Body of pancreas (tissue), 4 donors: ENCODE measurements at regions not wholly inside any gene's neighbourhood (a gene's known extent, or its start where the extent isn't known, plus 50 kb on each side); places are given as distances from the start of the nearest gene placed in this dataset.

Source experiments
- ATAC-seq: fragments of 150-250 bp; one replicate; pipeline ENCODE4 v1.9.1; 2016
- DNase-seq, 4 donors: peaks; one replicate each; pipeline ENCODE4 v3.0.0-alpha.2; 2019
- H3K27ac ChIP-seq, 4 donors: fragments of 200-600 bp; sonication (generic); 1 replicate in 3 of 4; 2 replicates in 1 of 4; pipeline versions ENCODE4 v1.5.1 to v1.6.1; 2016 to 2019; ENCODE audit warnings: mild to moderate bottlenecking in 1 of 4, mixed read lengths in 1 of 4, moderate library complexity in 1 of 4
- H3K27me3 ChIP-seq, 2 donors: fragments of 200-600 bp; sonication (generic); one replicate each; pipeline ENCODE4 v1.6.0; 2016; ENCODE audit warnings: mild to moderate bottlenecking in 1 of 2
- H3K36me3 ChIP-seq, 2 donors: fragments of 200-600 bp; sonication (generic); replicated peaks in 1 of 2; 2 replicates each; pipeline ENCODE4 v1.5.1; 2016; ENCODE audit warnings: low read depth in 2 of 2; ENCODE audit not compliant: insufficient read depth in 1 of 2
- H3K4me1 ChIP-seq: fragments of 200-600 bp; sonication (generic); one replicate; pipeline ENCODE4 v1.6.0; 2016
- H3K4me3 ChIP-seq, 2 donors: fragments of 200-600 bp; sonication (generic); 1 replicate in 1 of 2; 2 replicates in 1 of 2; pipeline ENCODE4 v1.5.1; 2016 to 2019
- H3K9me3 ChIP-seq, 3 donors: fragments of 200-600 bp; sonication (generic); 1 replicate in 2 of 3; 2 replicates in 1 of 3; pipeline ENCODE4 v1.5.1; 2016
- POLR2A ChIP-seq, 3 donors: fragments of 450-650 bp; IDR thresholded peaks; one replicate each; pipeline ENCODE4 v1.6.1; 2016; ENCODE audit warnings: antibody characterized with exemption in 3 of 3, mild to moderate bottlenecking in 2 of 3
- WGBS, 2 donors: methylation state at CpG; one replicate each; pipeline ENCODE4 v1.1.5; 2017; 5-methylcytosine and 5-hydroxymethylcytosine counted together
- intact Hi-C: fragments of 100-400 bp; cut with DNase I; formaldehyde crosslinking; loops from one replicate; pipeline ENCODE4 v1.15.1; 2023
- TF ChIP-seq, protein P1 (sequence below), 7 experiments: fragments of 450-650 bp in 4 of 7; fragments of 200-600 bp in 3 of 7; sonication (generic) in 3 of 7; IDR thresholded peaks; one replicate each; pipeline ENCODE4 v1.5.1; 2016 to 2019; ENCODE audit warnings: antibody characterized with exemption in 7 of 7

DNA sequence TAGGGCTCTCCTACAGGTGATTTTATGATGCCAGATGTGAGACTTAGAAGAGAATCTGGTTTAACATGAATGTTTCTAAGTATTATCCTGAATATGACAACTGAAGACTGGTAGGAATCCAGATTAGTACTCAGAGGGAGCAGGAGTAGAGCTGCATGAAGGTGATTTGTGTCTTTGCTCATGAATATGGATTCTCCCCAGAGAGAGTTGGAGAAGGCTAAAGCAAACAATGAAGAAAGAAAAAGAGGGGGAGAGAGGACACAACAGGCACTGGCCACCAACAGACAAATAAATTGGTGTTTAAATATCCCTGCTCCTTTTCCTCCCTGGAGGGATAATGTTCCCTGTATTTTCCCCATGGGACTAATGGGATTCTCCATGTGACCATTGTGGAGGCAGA, 427.0 kb upstream of the KLF12 start:
- intact Hi-C loops = no loop called here
- no peak for DNase-seq

DNA sequence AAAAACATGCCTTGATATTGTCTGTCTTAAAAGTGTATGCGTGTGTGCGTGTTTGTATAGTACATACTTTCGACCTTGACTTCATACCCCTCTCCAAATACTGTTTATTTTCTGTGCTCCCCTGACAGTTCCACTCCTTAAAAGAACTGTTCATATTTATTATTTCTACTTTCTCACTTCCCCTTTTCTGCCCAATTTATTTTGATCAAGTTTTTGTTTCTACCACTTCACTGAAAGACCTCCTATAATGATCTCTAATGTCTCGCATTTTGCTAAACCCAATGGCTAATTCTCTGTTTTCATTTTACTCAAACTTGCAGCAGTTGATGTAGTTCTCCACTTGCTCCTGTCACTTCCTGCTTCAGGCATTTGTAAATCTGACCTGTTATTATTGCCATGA, 426.1 kb upstream of the KLF12 start:
- intact Hi-C loops = no loop called here
- WGBS, 2 donors = 55 to 60% methylated on average over 4 of the region's 4 CpGs
- Histone ChIP-seq H3K4me1 (no peaks in the 10 kb centered on the region), H3K27me3 (no peaks in the 10 kb centered on the region), H3K4me3 (no peak overlapping the region), H3K36me3 (no peaks in the 10 kb centered on the region), H3K9me3 (no peaks in the 10 kb centered on the region), H3K27ac (no peak overlapping the region)
- TF ChIP-seq, protein P1, sequence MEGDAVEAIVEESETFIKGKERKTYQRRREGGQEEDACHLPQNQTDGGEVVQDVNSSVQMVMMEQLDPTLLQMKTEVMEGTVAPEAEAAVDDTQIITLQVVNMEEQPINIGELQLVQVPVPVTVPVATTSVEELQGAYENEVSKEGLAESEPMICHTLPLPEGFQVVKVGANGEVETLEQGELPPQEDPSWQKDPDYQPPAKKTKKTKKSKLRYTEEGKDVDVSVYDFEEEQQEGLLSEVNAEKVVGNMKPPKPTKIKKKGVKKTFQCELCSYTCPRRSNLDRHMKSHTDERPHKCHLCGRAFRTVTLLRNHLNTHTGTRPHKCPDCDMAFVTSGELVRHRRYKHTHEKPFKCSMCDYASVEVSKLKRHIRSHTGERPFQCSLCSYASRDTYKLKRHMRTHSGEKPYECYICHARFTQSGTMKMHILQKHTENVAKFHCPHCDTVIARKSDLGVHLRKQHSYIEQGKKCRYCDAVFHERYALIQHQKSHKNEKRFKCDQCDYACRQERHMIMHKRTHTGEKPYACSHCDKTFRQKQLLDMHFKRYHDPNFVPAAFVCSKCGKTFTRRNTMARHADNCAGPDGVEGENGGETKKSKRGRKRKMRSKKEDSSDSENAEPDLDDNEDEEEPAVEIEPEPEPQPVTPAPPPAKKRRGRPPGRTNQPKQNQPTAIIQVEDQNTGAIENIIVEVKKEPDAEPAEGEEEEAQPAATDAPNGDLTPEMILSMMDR (IDR thresholded peaks at IDR 0.05) = no peak
- TF ChIP-seq POLR2A (IDR thresholded peaks at IDR 0.05) = no peak
- no peak for ATAC-seq
- no peak for DNase-seq

More for the DNA sequence above, 427.0 kb upstream of the KLF12 start:
- no peaks in the 10 kb centered on the region for H3K27me3 ChIP-seq
- H3K4me1 ChIP-seq = no peaks in the 10 kb centered on the region
- H3K27ac ChIP-seq = no peak overlapping the region
- no peak overlapping the region for H3K4me3 ChIP-seq
- TF ChIP-seq, protein P1 (IDR thresholded peaks at IDR 0.05) = no peak
- TF ChIP-seq POLR2A (IDR thresholded peaks at IDR 0.05) = no peak
- H3K9me3 ChIP-seq = no peaks in the 10 kb centered on the region
- no peak for ATAC-seq
- H3K36me3 ChIP-seq = no peaks in the 10 kb centered on the region

DNA sequence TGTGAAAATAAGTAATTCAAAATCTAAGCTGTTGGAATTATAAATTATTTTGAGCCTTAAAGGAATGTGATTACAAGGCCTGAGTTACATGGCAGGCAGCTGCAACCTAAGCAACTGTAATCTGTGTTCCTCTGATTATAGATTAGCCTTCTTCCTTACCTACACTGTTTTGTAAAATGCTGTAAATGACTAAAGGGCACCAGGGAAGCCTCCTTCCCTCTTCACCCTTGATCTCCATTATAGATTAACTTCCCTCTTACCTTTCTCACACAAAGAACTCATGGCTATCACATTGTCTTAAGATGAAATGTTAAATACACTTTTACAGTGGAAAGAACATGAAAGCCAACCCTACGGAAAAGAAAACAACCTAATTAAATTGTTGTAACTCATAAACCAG, 423.7 kb upstream of the KLF12 start:
- Histone ChIP-seq H3K27ac (no peak overlapping the region), H3K9me3 (no peaks in the 10 kb centered on the region), H3K4me3 (no peak overlapping the region), H3K4me1 (no peaks in the 10 kb centered on the region), H3K36me3 (no peaks in the 10 kb centered on the region), H3K27me3 (no peaks in the 10 kb centered on the region)
- intact Hi-C loops = no loop called here
- DNase-seq (no peak), ATAC-seq (no peak)
- TF ChIP-seq, protein P1 (IDR thresholded peaks at IDR 0.05) = no peak
- no peak for TF ChIP-seq POLR2A (IDR thresholded peaks at IDR 0.05)
- WGBS, 2 donors = 78 to 79% methylated on average over 1 of the region's 1 CpG

DNA sequence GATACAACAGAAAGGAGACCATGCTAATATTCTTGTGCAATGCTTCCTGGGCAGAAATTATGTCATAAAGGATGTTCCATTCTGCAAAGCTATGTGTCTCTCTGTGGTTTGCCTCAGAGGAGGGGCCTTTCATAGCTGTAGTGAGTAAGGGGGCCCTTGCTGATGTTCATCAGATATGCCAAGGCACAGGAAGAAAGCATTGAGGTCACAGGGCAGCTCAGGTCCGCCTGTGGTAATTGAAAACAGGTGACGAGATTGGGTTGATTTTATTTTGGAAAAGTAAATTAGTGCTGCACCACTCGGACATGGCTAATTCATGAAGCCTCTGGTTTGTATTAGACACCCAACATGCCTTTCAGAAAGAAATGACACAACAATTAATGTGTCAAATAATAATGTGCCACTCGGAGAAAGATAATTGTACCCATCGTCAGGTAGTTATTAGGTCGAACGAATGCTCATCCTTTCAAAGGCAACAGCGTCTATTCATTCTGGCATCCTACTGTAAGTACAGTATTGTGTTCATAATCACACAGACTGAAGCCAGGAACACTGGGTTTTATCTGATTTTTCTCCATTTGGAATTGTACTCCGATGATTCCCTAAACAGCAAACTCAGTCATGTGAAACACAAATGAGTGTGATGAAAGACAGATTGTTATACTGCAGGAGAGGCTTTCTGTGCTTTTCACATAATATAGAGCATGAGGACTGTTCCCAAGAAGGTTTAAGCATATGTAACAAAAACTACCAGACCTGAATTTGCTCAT, 421.6 kb upstream of the KLF12 start:
- intact Hi-C loops = no loop called here
- DNase-seq = no peak
- H3K36me3 ChIP-seq = no peaks in the 10 kb centered on the region
- H3K4me1 ChIP-seq = no peaks in the 10 kb centered on the region
- no peak overlapping the region for H3K27ac ChIP-seq
- H3K4me3 ChIP-seq = no peak overlapping the region
- 71 to 75% methylated on average over 9 of the region's 9 CpGs for WGBS, 2 donors
- TF ChIP-seq, protein P1 (IDR thresholded peaks at IDR 0.05) = no peak
- H3K9me3 ChIP-seq = no peaks in the 10 kb centered on the region
- no peaks in the 10 kb centered on the region for H3K27me3 ChIP-seq
- ATAC-seq = no peak

DNA sequence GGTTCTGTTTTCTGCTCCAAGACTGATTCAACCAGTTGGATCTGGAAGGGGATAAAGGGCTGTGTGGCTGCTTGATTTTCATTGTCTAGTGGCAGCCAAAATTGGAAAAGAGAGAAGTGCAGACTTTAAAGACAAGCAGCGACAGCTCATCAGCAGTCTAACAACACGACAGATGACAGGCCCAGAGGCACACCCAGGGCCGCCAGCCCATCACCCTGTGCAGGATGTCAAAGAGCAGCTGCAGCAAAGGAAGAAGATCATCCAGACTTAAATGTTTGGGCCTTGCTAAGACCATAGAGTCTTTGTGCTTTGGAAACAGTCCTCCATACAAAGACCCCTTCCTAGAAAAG, 421.0 kb upstream of the KLF12 start:
- DNase-seq = no peak
- Histone ChIP-seq H3K27ac (no peak overlapping the region), H3K4me3 (no peak overlapping the region), H3K27me3 (no peaks in the 10 kb centered on the region), H3K9me3 (no peaks in the 10 kb centered on the region), H3K4me1 (no peaks in the 10 kb centered on the region), H3K36me3 (no peaks in the 10 kb centered on the region)
- TF ChIP-seq POLR2A (IDR thresholded peaks at IDR 0.05) = no peak
- TF ChIP-seq, protein P1 (IDR thresholded peaks at IDR 0.05) = no peak
- intact Hi-C loops = no loop called here
- ATAC-seq = no peak
- 61 to 80% methylated on average over 3 of the region's 3 CpGs for WGBS, 2 donors
